H9 (cell line): ENCODE measurements at regions not wholly inside any gene's neighbourhood (a gene's known extent, or its start where the extent isn't known, plus 50 kb on each side); places are given as distances from the start of the nearest gene placed in this dataset.

Experiments used
- DNase-seq: peaks from one replicate; pipeline ENCODE4 v3.0.0-alpha.2; 2017
- H2AFZ ChIP-seq: one replicate; pipeline ENCODE4 v1.6.1; 2013; ENCODE audit warnings: mild to moderate bottlenecking, low read length, control low read depth, moderate library complexity
- H2AK5ac ChIP-seq: 2 replicates; pipeline ENCODE4 v1.6.1; 2013; ENCODE audit warnings: low read length, control low read depth, mixed read lengths; ENCODE audit not compliant: insufficient read length
- H2BK120ac ChIP-seq: one replicate; pipeline ENCODE4 v1.6.1; 2013; ENCODE audit warnings: low read depth, mild to moderate bottlenecking, low read length, control low read depth, inconsistent platforms; ENCODE audit not compliant: poor library complexity, severe bottlenecking
- H2BK12ac ChIP-seq: 2 replicates; pipeline ENCODE4 v1.6.1; 2013; ENCODE audit warnings: low read length, control low read depth, mixed read lengths, low read depth; ENCODE audit not compliant: insufficient read length
- H2BK15ac ChIP-seq: 2 replicates; pipeline ENCODE4 v1.6.1; 2013; ENCODE audit warnings: low read depth, low read length, control low read depth
- H2BK20ac ChIP-seq: one replicate; pipeline ENCODE4 v1.6.1; 2013; ENCODE audit warnings: low read depth, mild to moderate bottlenecking, low read length, control low read depth, inconsistent platforms; ENCODE audit not compliant: poor library complexity, severe bottlenecking
- H2BK5ac ChIP-seq: 2 replicates; pipeline ENCODE4 v1.6.1; 2013; ENCODE audit warnings: low read length, control low read depth, mixed read lengths; ENCODE audit not compliant: insufficient read length
- H3K14ac ChIP-seq: 2 replicates; pipeline ENCODE4 v1.6.1; 2013; ENCODE audit warnings: low read length, control low read depth; ENCODE audit not compliant: insufficient read depth
- H3K18ac ChIP-seq: 2 replicates; pipeline ENCODE4 v1.6.1; 2013; ENCODE audit warnings: low read depth, mild to moderate bottlenecking, mixed read lengths, low read length, control low read depth; ENCODE audit not compliant: insufficient read length
- H3K23ac ChIP-seq: 2 replicates; pipeline ENCODE4 v1.6.1; 2013; ENCODE audit warnings: low read length, control low read depth, mixed read lengths, low read depth; ENCODE audit not compliant: insufficient read length
- H3K23me2 ChIP-seq: 2 replicates; pipeline ENCODE4 v1.6.1; 2013; ENCODE audit warnings: low read depth, mild to moderate bottlenecking, mixed read lengths, low read length, control low read depth; ENCODE audit not compliant: insufficient read length, poor library complexity, severe bottlenecking
- H3K27ac ChIP-seq: 2 replicates; pipeline ENCODE4 v1.5.1; 2013; ENCODE audit warnings: low read length, control low read depth, mixed read lengths, low read depth; ENCODE audit not compliant: insufficient read length
- H3K27me3 ChIP-seq: 2 replicates; pipeline ENCODE4 v1.6.1; 2013; ENCODE audit warnings: low read length, control low read depth, inconsistent platforms; ENCODE audit not compliant: insufficient read depth
- H3K4ac ChIP-seq: 2 replicates; pipeline ENCODE4 v1.6.1; 2013; ENCODE audit warnings: low read depth, mild to moderate bottlenecking, control low read depth, inconsistent platforms, low read length, moderate library complexity
- H3K4me1 ChIP-seq: 2 replicates; pipeline ENCODE4 v1.6.1; 2013; ENCODE audit warnings: low read length, control low read depth, inconsistent platforms; ENCODE audit not compliant: insufficient read depth
- H3K4me2 ChIP-seq: 2 replicates; pipeline ENCODE4 v1.6.1; 2013; ENCODE audit warnings: low read length, control low read depth, mixed read lengths; ENCODE audit not compliant: insufficient read length, insufficient read depth
- H3K56ac ChIP-seq: 2 replicates; pipeline ENCODE4 v1.6.1; 2013; ENCODE audit warnings: low read depth, mild to moderate bottlenecking, mixed read lengths, low read length, control low read depth; ENCODE audit not compliant: insufficient read length
- H3K79me1 ChIP-seq: 2 replicates; pipeline ENCODE4 v1.6.1; 2013; ENCODE audit warnings: low read depth, mild to moderate bottlenecking, moderate library complexity, low read length, control low read depth, inconsistent platforms; ENCODE audit not compliant: insufficient read depth, poor library complexity, severe bottlenecking
- H3K79me2 ChIP-seq: 2 replicates; pipeline ENCODE4 v1.6.1; 2013; ENCODE audit warnings: low read length, control low read depth, inconsistent platforms; ENCODE audit not compliant: insufficient read depth
- H3K9ac ChIP-seq: 2 replicates; pipeline ENCODE4 v1.6.1; 2013; ENCODE audit warnings: low read length, control low read depth, mixed read lengths; ENCODE audit not compliant: insufficient read length; ENCODE audit errors: extremely low read depth
- H3K9me3 ChIP-seq: one replicate; pipeline ENCODE4 v1.6.1; 2013; ENCODE audit warnings: low read depth, low read length, inconsistent platforms; ENCODE audit not compliant: control insufficient read depth
- H3T11ph ChIP-seq: one replicate; pipeline ENCODE4 v1.6.1; 2013; ENCODE audit warnings: mild to moderate bottlenecking, low read length, control low read depth, inconsistent platforms
- H4K20me1 ChIP-seq: one replicate; pipeline ENCODE4 v1.6.1; 2013; ENCODE audit not compliant: control insufficient read depth, insufficient read length, insufficient read depth
- H4K5ac ChIP-seq: 2 replicates; pipeline ENCODE4 v1.6.1; 2013; ENCODE audit warnings: low read depth, mild to moderate bottlenecking, mixed read lengths, low read length, control low read depth; ENCODE audit not compliant: insufficient read length
- H4K8ac ChIP-seq: replicated peaks from 2 replicates; pipeline ENCODE4 v1.6.1; 2013; ENCODE audit warnings: low read length, control low read depth, mixed read lengths, low read depth; ENCODE audit not compliant: insufficient read length
- H4K91ac ChIP-seq: 2 replicates; pipeline ENCODE4 v1.6.1; 2013; ENCODE audit warnings: low read depth, mild to moderate bottlenecking, moderate library complexity, mixed read lengths, low read length, control low read depth; ENCODE audit not compliant: insufficient read length
- H3K27ac Mint-ChIP-seq, 3 experiments: 2 replicates in 2 of 3; 3 replicates in 1 of 3; pipeline ENCODE4 v1.8.0; 2020 to 2021; ENCODE audit warnings: mixed read lengths in 3 of 3, mild to moderate bottlenecking in 1 of 3, moderate library complexity in 1 of 3
- H3K27me3 Mint-ChIP-seq: 2 replicates; pipeline ENCODE4 v1.8.0; 2021; ENCODE audit warnings: low read depth, mild to moderate bottlenecking, moderate library complexity, mixed read lengths
- H3K36me3 Mint-ChIP-seq, 3 experiments: 2 replicates in 2 of 3; 3 replicates in 1 of 3; pipeline ENCODE4 v1.8.0; 2020 to 2021; ENCODE audit warnings: low read depth in 3 of 3, mixed read lengths in 3 of 3; ENCODE audit not compliant: insufficient read depth in 1 of 3
- H3K4me1 Mint-ChIP-seq, 2 experiments: 2 replicates each; pipeline ENCODE4 v1.8.0; 2020; ENCODE audit warnings: mixed read lengths in 2 of 2
- H3K4me3 Mint-ChIP-seq, 2 experiments: 2 replicates in 1 of 2; 3 replicates in 1 of 2; pipeline ENCODE4 v1.8.0; 2020 to 2021; ENCODE audit warnings: mild to moderate bottlenecking in 2 of 2, mixed read lengths in 2 of 2, moderate library complexity in 1 of 2
- H3K9me3 Mint-ChIP-seq, 2 experiments: 2 replicates in 1 of 2; 3 replicates in 1 of 2; pipeline ENCODE4 v1.8.0; 2020; ENCODE audit warnings: mild to moderate bottlenecking in 2 of 2, mixed read lengths in 2 of 2, moderate library complexity in 1 of 2
- CTCF ChIP-seq: fragments of 200-600 bp; sonication (generic); conservative IDR thresholded peaks from 3 replicates; pipeline ENCODE4 v1.8.0; 2021; ENCODE audit warnings: antibody characterized with exemption, mild to moderate bottlenecking
- WGBS: extraction: QIAGEN DNeasy Blood & Tissue Kit; methylation state at CpG from one replicate; pipeline ENCODE4 v1.1.7; 2013; ENCODE audit warnings: missing lambda C conversion rate, low lambda C conversion rate, mixed read lengths; ENCODE audit not compliant: insufficient read length; ENCODE audit errors: extremely low coverage; 5-methylcytosine and 5-hydroxymethylcytosine counted together

- Histone ChIP-seq H3T11ph (no peak overlapping the region), H3K14ac (no peak overlapping the region), H3K79me1 (no peaks in the 10 kb centered on the region), H3K4me1 (peaks cover 6% of the 10 kb centered on the region; the same call in 1 of the 2 replicates), H3K18ac (no peak overlapping the region), H4K5ac (no peak overlapping the region), H3K27me3 (no peaks in the 10 kb centered on the region), H2AFZ (no peak overlapping the region), H2BK5ac (no peak overlapping the region), H3K23me2 (no peaks in the 10 kb centered on the region), H2BK15ac (no peak overlapping the region), H2BK12ac (no peak overlapping the region), H3K4me2 (no peak overlapping the region), H3K27ac (no peak overlapping the region), H2AK5ac (no peak overlapping the region), H3K79me2 (no peaks in the 10 kb centered on the region), H2BK20ac (no peak overlapping the region), H4K8ac (no peak overlapping the region), H3K9ac (no peak overlapping the region), H4K20me1 (no peaks in the 10 kb centered on the region), H3K56ac (no peak overlapping the region), H3K23ac (no peak overlapping the region), H3K4ac (no peak overlapping the region), H4K91ac (no peak overlapping the region), H2BK120ac (no peak overlapping the region), H3K9me3 (no peaks in the 10 kb centered on the region)
- no peaks in the 10 kb centered on the region; the same call in 1 of the 2 replicates for H3K27me3 Mint-ChIP-seq
- no peak for DNase-seq
- peaks cover 0 to 10% (median 0%) of the 10 kb centered on the region in 3 experiments; a peak in 2 of 7 replicates for H3K36me3 Mint-ChIP-seq
- H3K4me1 Mint-ChIP-seq = peaks cover 22 to 23% of the 10 kb centered on the region in 2 experiments
- WGBS = 100% methylated on average over 1 of the region's 2 CpGs
- H3K4me3 Mint-ChIP-seq = no peak overlapping the region
- H3K27ac Mint-ChIP-seq = peak overlapping the region in 1 of 3 experiments; percentile 49; a peak in 2 of 7 replicates
- no peak for TF ChIP-seq CTCF
- H3K9me3 Mint-ChIP-seq = peaks cover 5 to 9% of the 10 kb centered on the region in 2 experiments; a peak in 4 of 5 replicates
Observed at GRCh38 chr17:68792873-68793272, 162.3 kb downstream of the ABCA8 start.
